Smooth muscle cell of the brain vasculature (primary cell): ENCODE measurements at regions not wholly inside any gene's neighbourhood (a gene's known extent, or its start where the extent isn't known, plus 50 kb on each side); places are given as distances from the start of the nearest gene placed in this dataset.

Experiments
- DNase-seq: peaks from one replicate; pipeline ENCODE4 v3.0.0-alpha.2; 2012; ENCODE audit warnings: low read depth, low spot score

DNA sequence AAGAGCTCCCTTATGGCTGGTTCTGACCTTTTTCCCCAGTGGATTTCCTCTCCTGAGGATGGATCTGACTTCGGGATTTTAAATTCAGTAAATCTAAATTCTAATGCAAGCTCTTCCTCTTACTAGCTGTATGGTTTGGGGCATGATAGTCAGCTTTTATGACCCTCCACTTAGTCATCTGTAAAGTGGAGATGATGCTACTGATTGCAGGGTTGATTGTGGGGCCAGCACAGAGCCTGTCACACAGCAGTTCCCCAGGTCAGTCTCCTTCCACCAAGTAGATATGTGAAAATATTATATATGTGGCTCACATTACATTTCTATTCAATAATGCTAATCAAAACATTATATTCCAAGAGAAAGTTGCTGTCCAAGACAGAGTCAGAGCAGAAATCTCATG is 141.3 kb upstream of the UBE2E1 start:
- no peak for DNase-seq

DNA sequence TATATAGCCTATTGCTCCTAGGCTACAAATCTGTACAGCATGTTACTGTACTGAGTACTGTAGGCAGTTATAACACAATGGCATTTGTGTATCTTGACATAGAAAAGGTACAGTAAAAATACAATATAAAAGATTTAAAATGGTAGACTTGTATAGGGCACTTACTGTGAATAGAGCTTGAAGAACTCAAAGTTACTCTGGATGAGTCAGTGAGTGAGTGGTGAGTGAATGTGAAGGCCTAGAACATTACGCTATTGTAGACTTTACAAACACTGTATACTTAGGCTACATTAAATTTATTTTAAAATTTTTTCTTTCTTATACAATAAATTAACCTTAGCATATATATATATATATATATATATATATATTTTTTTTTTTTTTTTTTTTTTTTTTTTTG is 140.0 kb upstream of the UBE2E1 start:
- no peak for DNase-seq

DNA sequence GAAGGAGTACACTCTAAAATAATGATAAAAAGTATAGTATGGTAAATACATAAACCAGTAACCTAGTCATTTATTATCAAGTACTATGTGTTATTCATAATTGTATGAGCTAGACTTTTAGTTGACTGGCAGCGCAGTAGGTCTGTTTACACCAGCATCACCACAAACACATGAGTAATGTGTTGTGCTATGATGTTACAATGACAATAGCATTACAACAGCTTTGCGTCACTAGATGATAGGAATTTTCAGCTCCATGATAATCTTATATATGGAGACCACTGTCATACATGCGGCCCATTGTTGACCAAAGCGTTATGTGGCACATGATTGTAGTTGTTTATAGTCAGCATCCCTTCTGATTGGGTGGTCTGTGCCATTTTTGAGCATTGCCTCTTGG is 138.9 kb upstream of the UBE2E1 start:
- no peak for DNase-seq

DNA sequence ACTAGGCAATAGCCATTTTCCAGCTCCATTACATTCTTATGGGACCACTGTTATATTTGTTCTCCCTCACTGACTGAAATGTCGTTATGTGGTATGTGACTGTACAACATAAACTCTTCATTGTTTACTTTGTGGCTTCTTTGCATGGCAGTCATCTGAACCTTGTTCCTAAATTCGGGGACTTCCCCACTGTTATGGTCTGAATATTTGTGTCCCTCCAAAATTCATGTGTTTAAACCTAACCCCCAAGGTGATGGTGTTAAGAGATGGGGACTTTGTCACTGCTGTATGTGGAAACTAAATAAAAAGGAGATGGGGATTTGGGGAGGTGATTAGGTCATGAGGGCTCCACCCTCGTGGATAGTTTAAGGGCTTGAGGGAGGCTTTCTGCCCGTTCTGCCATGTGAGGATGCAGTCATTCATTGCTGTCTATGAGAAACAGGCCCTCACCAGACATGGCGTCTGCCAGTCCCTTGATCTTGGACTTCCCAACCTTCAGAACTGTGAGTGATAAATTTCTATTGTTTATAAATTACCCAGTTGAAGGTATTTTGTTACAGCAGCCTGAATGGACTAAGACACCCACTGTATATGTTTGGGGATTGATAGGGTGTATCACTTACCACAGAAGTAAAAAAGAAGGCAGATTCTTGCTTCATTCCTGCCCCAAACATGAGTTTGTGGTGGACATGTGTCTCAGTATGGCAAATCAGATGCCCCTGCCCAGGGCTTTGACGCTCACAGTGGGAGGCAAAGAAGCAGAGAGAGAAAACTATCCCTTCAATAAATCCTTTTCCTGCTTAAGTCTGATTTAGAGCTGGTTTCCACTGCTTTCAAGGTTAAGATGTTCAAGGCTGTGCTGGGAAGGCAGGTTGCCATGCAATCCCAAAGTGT is 138.0 kb upstream of the UBE2E1 start:
- DNase-seq, result no peak

DNA sequence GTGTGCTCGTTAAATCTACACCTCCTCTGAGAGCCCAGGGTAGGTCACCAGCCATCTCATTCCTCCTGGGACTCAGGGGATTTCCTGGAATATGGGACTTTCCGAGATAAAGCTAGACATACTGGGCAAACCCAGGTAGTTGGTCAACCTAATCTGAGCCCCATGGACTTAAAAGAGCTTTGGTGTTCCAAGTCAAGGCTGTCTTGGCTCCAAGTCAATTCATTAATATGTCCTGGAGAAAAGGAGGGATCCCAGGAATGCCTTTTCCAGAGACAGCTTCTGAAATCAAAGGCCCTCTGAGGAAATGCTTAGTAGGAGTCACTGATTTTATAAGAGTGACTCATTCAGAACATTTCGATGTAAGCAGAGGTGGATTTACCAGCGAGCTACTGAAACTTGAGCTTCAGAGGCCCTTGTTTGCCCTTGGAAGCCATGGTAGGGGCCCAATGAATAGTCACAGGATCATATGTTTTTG is 137.3 kb upstream of the UBE2E1 start:
- peak; percentile 49 for DNase-seq

DNA sequence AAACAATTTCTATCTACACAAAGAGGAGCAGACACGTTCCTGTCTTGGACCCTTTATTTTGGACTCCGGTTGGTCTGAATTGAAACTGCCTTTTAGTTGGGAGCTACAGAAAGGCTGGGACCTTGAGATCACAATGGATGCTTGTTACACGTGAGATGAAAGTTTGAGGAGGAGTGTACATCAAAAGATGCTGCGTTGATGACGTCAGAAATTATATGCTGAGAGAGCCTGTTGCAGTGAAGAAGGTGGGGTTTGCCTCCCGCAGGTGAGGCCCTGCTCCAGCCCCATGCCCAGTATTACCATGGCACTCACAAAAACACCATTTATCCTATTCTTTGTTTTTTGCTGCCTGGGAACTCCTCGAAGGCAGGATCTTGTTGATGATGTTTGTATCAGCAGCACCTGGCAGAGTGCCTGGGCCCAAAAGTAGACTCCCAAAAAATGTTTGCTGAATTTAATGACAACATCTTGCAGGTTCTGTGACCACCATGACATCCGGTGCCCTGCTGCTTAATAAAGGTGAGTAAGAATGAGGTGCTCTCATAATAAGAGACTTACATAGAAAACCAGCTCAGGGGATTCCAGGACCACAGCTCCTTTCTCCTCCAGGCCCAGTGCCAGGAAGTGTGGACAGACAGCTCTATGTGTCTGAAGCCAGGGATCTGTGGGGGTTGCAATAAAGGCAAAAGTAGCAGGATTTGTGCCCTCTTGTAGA is 136.1 kb upstream of the UBE2E1 start:
- no peak for DNase-seq

DNA sequence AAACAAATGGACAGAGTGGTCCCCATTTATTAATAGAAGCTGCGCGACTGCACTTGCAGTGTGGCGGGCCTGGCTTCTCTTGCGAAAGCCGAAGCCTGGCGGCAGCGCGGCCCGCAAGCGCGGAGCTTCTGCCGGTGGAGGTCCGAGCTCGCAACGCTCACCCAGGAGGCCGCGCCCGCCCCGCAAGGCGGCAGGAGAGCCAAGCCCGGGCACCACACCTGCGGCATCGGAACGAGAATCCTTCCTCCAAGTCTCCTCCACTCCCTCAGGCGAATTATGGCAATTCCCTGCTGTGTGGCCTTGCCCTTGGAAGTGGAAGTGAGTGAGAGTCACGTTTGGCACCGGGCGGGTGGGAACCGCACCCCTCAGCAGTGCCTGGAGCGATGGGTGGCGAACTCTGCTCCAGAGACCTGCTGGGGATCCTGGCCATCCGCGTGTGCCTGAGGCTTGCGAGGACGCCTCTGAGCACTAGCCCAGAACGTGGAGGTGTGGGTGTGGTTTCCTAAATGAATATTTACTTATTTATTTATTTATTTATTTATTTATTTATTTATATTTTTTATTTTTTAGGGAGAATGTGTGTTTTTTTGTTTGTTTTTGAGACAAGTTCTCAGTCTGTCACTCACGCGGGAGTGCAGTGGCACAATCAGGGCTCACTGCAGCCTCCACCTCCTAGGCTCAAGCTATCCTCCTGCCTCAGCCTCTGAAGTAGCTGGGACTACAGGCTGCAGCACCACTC is 133.7 kb upstream of the UBE2E1 start:
- DNase-seq, result no peak

DNA sequence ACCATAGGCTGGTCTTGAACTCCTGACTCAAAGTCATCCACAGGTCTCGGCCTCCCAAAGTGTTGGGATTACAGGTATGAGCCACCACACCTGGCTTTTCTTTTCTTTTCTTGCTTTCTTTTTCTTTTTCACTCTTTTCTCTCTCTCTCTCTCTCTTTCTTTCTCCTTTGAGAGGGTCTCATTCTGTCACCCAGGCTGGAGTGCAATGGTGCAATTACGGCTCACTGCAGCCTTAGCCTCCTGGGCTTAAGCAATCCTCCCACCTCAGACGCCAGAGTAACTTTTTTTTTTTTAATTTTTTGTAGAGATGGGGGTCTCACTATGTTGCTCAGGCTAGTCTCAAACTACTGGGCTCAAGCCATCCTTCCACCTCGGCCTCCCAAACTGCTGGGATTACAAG is 133.1 kb upstream of the UBE2E1 start:
- DNase-seq, result no peak

DNA sequence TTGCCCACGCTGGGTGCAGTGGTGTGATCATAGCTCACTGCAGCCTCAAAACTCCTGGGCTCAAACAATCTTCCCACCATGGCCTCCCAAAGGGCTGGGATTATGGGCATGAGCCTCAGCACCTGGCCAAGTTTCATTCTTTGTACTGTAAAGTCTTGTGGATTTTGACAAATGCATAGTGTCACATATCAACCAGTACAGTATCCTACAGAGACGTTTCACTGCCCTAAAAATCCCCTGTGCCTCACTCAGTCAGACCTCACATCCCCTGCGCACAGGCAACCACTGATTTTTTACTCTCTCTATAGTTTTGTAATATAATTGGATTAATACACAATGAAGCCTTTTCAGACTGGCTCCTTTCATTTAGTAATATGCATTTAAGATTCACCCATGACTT is 130.7 kb upstream of the UBE2E1 start:
- no peak for DNase-seq

DNA sequence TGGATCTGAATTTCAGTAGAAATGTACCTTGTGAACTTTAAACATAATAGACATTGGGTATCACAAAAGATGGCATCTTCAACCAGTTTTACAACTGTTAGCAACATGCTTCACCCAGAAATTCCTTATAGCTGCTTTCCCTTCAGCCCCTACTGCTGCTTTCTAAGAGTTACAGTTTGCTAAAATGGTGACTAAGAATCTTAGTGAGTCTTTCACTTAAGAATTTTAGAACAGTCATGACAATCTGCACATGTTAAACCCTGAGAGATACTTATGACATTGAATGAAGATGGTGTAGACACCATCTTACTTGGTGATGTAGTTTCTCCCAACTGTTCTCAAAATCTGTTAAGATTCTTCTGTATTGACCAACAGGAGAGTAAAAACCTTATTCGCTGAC is 129.7 kb upstream of the UBE2E1 start:
- DNase-seq, result no peak

DNA sequence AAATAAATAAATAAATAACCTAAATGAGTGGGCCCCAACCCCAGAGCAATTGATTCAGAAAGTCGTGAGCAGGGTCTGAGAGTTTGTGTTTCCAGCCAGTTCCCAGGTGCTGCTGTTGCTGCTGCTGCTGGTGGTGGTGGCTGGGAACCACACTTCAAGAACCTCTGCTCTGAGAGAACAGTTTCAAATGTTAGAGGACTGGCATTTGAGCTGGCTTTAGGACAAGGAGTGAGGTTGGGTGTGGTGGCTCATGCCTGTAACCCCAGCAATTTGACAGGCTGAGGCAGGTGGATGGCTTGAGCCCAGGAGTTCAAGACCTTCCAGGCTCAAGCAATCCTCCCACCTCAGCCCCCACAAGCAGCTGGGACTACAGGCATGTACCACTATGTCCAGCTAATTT is 123.1 kb upstream of the UBE2E1 start:
- DNase-seq, result no peak

DNA sequence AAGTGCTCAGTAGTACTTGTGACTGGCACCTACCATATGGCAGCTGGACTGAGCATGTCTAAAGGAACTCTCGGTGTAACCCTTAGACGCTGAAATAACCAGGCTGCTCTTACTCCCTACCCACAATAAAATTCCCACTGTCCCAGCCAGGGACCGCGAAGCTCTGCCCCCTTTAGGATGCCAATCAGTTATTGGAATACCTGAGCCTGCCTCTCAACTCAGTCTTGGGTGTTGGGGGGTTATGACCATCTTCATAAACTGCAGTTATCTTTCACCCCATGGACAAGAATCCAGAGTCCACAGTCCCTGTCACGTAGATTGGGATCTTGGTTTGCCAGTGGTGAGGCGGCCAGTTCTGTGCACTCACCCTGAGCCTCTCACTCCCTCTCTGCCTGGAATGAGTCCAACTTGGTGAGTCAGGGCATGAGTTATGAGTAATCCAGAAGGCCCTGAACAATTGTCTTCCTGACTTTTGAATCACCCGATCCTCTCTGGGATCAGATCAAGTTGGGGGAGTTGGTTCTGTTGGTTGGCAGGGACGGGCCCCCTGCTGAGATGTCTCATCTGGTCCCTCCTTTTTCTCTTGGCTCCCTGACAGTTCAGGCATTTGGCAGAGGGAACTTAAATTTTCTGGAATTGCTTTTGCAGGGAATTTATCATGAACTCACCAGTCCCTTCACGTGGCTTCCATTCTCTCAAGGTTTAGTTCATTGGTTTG is 120.1 kb upstream of the UBE2E1 start:
- DNase-seq, result peak; percentile 95

DNA sequence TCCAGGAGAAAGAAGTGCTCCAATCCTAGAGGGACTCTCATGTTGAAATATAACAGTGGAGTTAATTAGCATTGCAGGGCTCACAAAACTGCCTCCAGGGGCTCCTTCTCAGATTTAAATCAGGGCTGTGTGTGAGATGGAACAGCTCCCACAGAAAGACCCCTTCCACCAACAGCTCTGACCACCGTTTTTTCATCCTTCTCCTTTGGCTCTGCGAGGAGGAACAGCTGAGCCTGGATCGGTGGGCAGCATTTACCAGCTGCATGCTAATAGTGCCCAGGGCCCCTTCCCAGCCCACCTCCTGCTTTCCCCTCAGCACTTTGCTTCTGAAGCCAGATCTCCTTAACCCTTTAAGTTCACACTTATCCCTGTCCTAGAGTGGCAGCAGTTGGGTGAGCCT is 119.2 kb upstream of the UBE2E1 start:
- no peak for DNase-seq

DNA sequence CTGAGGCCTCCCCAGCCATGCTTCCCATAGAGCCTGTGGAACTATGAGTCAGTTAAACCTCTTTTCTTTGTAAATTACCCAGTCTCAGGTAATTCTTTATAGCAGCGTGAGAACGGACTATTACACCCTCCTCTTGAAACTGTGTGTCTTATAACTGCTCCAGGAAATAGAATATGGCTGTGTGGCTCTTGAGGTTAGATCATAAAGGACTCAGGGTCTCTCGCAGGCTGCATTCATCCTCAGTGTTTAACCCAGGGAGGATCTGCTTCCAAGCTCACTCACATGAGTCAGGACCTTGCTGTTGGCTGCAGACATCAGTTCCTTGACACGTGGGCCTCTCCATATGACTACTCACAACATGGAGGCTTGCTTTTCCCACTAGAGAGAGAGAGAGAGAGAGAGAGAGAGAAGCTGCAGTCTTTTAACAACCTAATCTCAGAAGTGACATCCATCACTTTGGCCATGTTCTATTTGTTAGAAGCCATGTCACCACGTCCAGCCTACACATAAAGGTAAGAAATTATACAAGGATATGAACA is 114.3 kb upstream of the UBE2E1 start:
- DNase-seq, result no peak

DNA sequence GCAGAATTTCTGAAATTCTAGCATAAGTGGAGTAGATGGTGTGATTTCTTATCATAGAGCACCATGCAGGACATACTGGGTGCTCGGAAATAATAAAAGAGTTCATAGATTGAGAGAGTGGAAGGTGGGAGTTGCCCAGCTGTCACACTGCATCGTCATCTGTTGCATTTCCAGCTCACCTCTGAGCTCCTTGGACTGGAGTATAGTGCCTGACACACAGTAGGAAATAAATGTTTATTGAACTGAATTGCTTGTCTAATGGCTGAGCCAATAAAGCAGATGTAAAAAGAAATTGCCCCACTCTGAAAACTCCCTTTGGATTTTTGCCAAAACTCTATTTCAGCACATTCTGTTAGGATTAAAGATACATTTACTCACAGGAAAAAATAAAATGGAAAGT is 108.9 kb upstream of the UBE2E1 start:
- DNase-seq, result no peak

DNA sequence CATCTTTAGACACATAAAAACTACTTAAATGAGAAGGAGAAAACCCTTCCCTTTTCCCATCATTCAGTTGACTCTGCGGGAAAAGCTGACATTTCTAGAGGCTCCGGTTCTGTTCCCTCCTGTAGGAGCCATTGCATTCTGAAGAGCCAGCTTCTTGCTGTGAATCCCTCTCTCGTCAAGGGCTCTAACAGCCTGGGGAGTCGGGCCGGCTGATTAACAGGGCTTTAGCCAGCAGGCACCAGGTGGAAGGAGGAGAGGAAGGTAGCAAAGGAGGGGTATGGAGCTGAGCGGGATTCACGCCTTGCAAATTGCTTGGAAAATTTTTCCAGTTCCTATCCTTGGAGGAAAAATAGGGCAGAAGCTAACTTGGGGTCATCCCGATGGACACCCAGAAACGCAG is 108.3 kb upstream of the UBE2E1 start:
- DNase-seq, result no peak

DNA sequence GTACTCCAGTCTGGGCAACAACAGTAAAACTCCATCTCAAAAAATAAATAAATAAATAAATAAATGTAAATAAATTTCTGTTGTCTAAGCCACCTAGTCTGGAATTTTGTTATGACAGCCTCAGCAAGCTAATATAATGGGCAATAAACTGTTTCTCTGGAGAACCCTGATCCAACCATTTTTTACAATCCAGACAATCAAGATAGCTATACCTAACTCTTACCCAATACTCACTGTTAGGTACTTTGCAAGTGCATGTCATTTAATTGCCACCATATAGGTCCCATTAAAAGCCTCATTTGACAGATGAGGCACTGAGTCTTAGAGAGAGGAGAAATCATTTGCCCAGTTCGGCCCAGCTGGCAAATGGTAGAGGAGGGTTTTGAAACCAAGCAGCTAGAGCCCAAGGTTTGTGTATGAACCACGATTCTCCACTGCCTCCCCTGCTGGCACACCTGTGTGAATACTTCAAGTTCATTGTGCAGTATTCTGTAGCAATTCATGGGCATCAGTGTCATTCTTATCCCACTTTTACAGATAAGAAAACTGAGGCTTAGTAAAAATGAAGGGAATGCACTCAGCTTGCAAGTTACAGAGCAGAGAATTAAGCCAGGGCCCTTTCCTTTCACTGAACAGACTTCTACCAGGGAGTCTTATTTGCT is 107.0 kb upstream of the UBE2E1 start:
- no peak for DNase-seq

DNA sequence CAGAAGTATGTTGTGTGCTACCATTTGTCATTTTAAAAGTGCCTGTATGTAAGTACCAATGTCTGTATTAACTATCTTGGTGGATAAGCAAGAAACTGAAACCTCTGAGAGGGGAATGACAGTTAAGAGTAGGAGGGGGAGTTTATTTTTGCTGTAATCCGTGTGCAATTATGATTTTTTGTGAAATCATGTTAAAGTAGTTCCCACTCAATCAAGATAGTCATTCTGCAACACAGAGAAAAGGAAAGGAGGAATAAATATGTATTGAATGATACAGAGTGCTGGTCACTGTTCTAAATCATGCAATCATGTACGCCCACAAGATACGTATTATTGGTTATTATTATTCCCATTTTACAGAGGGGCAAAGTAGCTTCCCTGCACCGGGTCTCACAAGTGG is 105.1 kb upstream of the UBE2E1 start:
- no peak for DNase-seq

DNA sequence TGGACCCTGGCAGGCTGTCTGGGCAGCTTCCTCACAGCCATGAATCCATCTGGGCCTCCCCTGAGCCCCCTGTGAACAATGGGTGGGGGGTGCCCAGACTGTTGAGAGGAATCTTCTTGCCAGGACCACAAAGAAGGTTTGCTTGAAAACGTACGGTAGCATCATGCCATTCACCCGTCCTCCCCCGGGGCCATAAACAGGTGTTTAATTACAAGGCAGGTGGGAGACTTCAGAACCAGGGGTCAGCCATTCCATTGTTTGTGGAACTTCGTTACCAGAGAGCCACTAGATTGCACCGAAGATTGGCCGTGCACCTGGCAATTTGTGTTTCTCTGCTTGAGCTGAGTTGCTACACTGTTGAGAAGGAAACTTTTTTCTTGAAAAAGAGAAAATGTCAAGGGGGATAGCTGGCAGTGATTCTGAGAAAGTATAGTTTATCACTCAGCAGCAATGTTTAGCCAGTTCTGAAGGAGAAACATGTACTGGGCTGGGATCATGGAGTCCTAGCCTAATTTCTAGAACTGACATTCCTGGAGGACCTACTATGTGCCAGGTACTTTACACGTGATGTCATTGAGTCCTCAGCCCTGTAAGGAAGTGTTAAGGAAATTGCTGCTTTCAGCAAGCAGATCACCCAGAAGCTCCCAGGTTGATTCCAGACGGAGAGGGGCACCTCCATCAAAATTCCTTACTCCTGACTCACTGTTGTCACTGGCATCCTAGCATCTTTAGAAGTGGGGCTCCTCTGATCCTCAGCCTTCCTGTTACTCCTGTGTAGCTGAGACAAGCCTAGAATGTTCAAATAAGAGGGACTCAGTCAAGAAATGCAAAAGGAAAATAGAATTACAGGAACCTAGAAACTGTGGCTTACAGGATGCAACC is 103.8 kb upstream of the UBE2E1 start:
- DNase-seq, result no peak

DNA sequence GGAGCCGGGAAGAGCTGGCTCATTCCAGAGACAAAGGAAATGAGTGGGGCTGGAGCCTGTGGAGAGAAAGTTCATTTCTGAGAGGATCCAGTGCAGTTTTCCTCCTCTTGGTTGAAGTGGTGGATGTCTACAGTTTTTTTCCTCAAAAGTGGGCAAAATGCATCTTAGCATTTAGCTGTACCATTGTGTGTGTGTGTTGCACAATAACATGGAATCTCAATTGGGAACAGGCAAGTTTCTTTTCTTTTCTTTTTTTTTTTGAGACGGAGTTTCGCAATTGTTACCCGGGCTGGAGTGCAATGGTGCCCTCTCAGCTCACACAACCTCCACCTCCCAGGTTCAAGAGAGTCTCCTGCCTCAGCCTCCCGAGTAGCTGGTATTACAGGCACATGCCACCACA is 101.5 kb upstream of the UBE2E1 start:
- DNase-seq, result no peak
